ENCODE measurements at regions not wholly inside any gene's neighbourhood (a gene's known extent, or its start where the extent isn't known, plus 50 kb on each side); places are given as distances from the start of the nearest gene placed in this dataset.

GRCh38 chr13:73462241-73462640, 403.4 kb downstream of the KLF5 start:
- H3K27ac ChIP-seq = no peak overlapping the region
- H3K27me3 ChIP-seq = no peaks in the 10 kb centered on the region
- TF ChIP-seq, protein P1, sequence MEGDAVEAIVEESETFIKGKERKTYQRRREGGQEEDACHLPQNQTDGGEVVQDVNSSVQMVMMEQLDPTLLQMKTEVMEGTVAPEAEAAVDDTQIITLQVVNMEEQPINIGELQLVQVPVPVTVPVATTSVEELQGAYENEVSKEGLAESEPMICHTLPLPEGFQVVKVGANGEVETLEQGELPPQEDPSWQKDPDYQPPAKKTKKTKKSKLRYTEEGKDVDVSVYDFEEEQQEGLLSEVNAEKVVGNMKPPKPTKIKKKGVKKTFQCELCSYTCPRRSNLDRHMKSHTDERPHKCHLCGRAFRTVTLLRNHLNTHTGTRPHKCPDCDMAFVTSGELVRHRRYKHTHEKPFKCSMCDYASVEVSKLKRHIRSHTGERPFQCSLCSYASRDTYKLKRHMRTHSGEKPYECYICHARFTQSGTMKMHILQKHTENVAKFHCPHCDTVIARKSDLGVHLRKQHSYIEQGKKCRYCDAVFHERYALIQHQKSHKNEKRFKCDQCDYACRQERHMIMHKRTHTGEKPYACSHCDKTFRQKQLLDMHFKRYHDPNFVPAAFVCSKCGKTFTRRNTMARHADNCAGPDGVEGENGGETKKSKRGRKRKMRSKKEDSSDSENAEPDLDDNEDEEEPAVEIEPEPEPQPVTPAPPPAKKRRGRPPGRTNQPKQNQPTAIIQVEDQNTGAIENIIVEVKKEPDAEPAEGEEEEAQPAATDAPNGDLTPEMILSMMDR (IDR thresholded peaks at IDR 0.05) = no peak
- no peak overlapping the region for H3K4me3 ChIP-seq
- H3K9me3 ChIP-seq = no peaks in the 10 kb centered on the region
- H3K9ac ChIP-seq (ENCODE audit: low read depth in 2 of 2, low read length in 2 of 2) = no peak overlapping the region
- H3K36me3 ChIP-seq = no peaks in the 10 kb centered on the region
- no peaks in the 10 kb centered on the region for H3K4me1 ChIP-seq
- DNase-seq = no peak
- intact Hi-C loops (cut with DNase I) = no loop called here

- Histone ChIP-seq H3K27me3 (no peaks in the 10 kb centered on the region), H3K4me1 (no peaks in the 10 kb centered on the region), H3K9me3 (no peaks in the 10 kb centered on the region), H3K27ac (peak overlapping the region; percentile 34), H3K36me3 (no peaks in the 10 kb centered on the region), H3K9ac (ENCODE audit: low read depth in 2 of 2, low read length in 2 of 2) (no peak overlapping the region), H3K4me3 (no peak overlapping the region)
- TF ChIP-seq, protein P1 (IDR thresholded peaks at IDR 0.05) = no peak
- peak; percentile 56 for DNase-seq
- intact Hi-C loops (cut with DNase I) = no loop called here
Observed at GRCh38 chr13:73451221-73452029, 392.6 kb downstream of the KLF5 start.

DNA sequence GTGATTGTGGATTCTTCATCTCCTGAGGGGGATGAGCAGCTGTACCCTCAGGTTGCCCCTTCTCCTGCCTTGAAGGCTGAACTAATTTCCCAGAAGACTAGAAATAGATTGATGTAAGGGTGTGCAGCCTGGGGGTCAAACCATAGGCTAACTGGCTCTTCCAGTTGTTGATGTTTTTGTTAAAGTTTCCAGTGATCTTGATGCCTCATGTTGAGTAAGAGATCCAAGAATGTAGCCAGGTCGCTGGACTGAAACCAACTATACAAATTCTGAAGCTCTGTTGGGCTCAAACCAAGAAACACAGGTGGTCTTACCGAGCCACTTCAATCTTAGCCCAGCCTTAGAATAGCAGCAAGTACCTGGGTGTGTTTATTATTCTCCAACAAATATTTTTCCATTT, 391.8 kb downstream of the KLF5 start:
- intact Hi-C loops (cut with DNase I) = no loop called here
- peak overlapping the region; percentile 34 for H3K27ac ChIP-seq

DNA sequence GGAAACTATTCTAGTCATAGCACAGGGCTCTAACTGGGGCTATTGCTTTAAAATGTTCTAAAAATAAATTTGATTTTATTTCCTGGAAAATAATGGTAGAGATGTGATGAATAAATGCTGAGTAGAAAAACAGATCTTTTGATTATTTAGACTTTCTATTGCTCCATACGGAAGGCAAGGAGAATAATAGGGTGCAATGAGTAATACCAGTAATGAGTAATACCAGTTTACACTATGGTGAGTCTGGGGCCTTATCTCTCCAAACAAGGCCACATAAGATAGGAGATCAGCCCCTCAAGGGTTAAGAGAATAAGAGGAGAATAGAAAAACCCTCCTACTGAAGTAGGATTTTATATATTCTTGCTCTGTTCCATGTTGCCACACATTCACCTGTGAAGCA, 390.4 kb downstream of the KLF5 start:
- DNase-seq = no peak
- Histone ChIP-seq H3K4me3 (no peak overlapping the region), H3K27ac (no peak overlapping the region), H3K9ac (ENCODE audit: low read depth in 2 of 2, low read length in 2 of 2) (no peak overlapping the region), H3K9me3 (no peaks in the 10 kb centered on the region), H3K27me3 (no peaks in the 10 kb centered on the region), H3K36me3 (no peaks in the 10 kb centered on the region), H3K4me1 (no peaks in the 10 kb centered on the region)
- intact Hi-C loops (cut with DNase I) = no loop called here
- TF ChIP-seq, protein P1 (IDR thresholded peaks at IDR 0.05) = no peak

More for the DNA sequence above, 391.8 kb downstream of the KLF5 start:
- TF ChIP-seq, protein P1 (IDR thresholded peaks at IDR 0.05) = no peak
- Histone ChIP-seq H3K9me3 (no peaks in the 10 kb centered on the region), H3K36me3 (no peaks in the 10 kb centered on the region), H3K4me1 (no peaks in the 10 kb centered on the region), H3K4me3 (no peak overlapping the region), H3K9ac (ENCODE audit: low read depth in 2 of 2, low read length in 2 of 2) (no peak overlapping the region), H3K27me3 (no peaks in the 10 kb centered on the region)
- no peak for DNase-seq

DNA sequence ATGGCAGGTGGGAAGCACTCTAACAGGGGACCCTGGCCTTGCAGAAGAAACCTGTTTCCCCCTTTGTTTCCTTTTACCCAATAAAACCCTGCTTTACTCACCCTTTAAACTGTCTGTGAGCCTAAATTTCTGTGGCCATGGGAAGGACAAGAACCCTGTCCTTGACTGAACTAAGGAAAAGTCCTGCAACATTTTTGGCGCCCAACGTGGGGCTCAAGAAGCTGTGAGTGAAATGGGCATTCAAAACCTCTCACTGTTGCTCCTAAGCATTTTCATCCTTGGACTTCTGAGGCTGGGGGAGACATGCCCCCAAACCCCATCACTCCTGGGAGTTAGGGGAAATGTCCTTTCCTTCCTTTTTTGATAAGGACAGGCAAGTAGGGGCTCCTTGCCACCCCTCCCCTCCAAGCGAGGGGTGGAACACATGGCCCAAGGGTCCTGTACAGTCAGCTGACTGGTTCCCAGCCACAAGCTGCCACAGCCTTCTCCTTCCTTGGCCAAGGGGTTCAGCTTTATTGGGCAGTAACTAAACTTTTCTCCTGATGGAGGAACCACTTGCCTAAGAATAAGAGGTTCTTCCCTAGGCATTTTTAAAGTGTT, 381.6 kb downstream of the KLF5 start:
- intact Hi-C loops (cut with DNase I) = no loop called here
- TF ChIP-seq, protein P1 (IDR thresholded peaks at IDR 0.05) = no peak
- peak; percentile 41 for DNase-seq
- Histone ChIP-seq H3K27ac (no peak overlapping the region), H3K4me1 (no peaks in the 10 kb centered on the region), H3K4me3 (no peak overlapping the region), H3K9ac (ENCODE audit: low read depth in 2 of 2, low read length in 2 of 2) (no peak overlapping the region), H3K9me3 (peaks cover 11% of the 10 kb centered on the region), H3K27me3 (no peaks in the 10 kb centered on the region), H3K36me3 (no peaks in the 10 kb centered on the region)

Data from colonic mucosa (tissue), 4 donors.